ENCODE measurements at regions not wholly inside any gene's neighbourhood (a gene's known extent, or its start where the extent isn't known, plus 50 kb on each side); places are given as distances from the start of the nearest gene placed in this dataset.
"Not testable (repeated sequence)": the region's sequence is repeated elsewhere in the genome, so short reads cannot be mapped to it uniquely, and the experiment has no call there.

DNA sequence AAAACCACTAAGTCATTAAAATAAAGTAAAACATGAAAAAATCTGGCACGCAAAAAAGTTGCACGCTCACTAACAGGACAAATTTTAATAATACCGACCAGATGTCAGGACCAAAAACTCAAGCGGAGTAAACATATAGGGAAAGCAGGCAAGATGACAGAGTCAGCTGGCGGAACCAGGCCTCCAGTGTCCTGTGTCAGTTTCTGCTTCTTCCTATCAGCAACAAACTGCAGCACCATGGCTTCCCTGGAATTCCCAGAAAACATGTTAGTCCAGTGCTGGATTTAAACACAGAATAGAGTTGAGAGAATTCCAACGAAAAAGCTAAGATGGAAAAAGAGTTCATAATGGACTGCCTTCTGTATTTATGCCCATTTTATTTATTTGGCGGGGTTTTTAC, 169.1 kb upstream of the ARHGEF26 start:
- DNase-seq: no peak

- DNase-seq: no peak
Measured at GRCh38 chr3:153956613-153957012, 164.6 kb upstream of the ARHGEF26 start.

GRCh38 chr3:153957421-153957820, 163.8 kb upstream of the ARHGEF26 start:
- no peak for DNase-seq

GRCh38 chr3:153958635-153959595, 162.3 kb upstream of the ARHGEF26 start:
- DNase-seq: no peak

- no peak for DNase-seq
Measured at GRCh38 chr3:153960458-153961074, 160.6 kb upstream of the ARHGEF26 start.

DNA sequence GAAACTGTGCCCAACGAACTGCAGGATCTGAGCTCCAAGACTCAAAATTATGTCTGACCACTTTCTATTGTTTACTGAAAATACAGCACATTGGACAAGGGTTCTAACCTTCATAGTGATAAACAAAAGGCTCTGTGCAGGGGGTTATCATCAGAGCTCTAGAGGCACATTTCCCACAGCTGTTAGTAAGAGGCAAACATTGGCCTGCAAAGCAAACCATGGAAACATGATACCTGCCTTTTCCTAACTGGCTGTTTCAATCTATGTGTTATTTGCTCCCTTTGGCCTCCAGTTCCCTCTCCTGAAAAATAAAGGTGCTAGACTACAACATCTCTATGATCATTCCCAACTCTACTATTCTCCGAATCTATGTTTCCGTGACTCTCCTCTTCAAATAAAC, 159.7 kb upstream of the ARHGEF26 start:
- no peak for DNase-seq

GRCh38 chr3:153963012-153963411, 158.2 kb upstream of the ARHGEF26 start:
- DNase-seq: no peak

DNA sequence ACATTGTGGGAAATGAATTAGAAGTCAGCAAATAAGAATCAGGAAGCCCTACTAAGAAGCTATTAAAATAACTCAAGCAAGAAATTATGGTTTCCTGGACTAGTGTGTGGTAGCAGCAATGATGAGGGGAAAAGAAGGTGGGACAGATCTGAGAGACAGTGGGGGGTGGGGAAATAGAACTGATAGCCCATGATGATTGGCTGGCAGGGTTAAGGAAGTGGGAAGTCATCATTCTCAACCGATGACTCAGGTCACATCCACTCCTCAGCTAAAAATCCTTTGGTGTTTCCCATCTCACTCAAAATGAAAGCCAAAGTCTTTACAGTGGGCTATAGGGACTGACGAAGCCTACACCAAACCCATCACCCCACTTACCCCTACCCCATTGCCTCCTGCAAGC, 153.9 kb upstream of the ARHGEF26 start:
- DNase-seq: no peak

DNA sequence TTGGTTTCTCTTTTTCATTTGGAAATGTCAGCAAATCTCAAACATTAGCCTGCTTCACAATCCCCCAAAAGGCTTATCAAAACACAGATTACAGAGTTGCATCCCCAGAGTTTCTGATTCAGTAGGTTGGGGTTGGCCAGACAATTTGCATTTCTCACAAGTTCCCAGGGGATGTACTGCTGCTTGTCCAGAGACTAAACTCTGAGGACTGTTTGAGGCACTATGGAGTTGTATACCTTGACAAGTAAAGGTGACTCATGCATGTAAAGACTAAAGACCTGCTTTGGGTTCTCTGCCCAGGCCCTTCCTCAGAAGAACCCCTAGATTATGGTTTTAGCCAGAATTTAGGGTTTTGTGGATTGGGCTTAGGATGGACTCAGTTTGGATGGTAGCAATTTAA, 151.1 kb upstream of the ARHGEF26 start:
- no peak for DNase-seq

DNA sequence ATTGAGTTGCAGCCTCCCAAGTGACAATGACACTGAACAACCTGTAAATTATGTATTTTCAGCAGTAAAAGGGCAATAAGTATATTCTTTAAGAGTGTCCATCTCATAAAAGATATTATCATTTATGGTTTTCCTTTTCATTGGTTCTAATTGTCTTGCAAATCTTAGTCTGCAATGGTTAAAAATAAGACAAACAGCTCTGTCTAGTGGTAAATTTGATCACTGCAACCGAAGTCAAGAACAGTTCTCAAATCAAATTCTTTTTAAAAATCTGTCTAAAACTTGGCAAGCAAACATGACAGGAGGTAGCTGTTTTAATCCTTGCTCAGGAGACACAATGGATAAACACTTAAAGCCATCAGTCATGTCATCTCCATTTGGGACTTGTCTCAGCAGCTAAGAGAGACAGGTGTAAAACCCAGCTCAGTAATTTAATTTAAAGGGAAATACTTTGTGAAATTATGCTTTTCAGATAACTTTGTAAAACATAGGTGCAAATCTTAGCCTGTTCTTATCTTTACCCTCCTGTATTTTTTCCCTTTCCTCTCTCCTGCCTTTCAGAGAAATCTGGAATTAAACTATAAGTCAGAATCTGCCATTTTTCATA, 150.3 kb upstream of the ARHGEF26 start:
- peak; percentile 8 for DNase-seq

DNA sequence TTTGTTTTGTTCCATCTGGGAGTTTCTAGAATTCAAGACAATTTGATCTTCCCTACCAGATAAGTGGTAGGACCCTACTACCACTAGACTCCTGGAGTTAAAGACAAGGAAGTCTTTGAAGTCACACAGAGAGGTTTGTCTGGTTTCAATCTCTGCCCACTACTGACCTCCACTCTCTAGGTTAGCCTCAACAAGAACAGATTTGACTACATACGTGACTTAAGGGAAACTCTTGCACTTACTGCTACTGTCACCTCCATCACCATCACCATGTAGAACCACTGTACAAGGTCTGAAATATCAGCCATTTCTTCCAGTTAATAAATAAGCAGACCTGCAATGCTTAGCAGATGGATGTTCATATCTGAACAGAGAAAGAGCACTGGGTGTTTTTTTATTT, 148.3 kb upstream of the ARHGEF26 start:
- DNase-seq: no peak

DNA sequence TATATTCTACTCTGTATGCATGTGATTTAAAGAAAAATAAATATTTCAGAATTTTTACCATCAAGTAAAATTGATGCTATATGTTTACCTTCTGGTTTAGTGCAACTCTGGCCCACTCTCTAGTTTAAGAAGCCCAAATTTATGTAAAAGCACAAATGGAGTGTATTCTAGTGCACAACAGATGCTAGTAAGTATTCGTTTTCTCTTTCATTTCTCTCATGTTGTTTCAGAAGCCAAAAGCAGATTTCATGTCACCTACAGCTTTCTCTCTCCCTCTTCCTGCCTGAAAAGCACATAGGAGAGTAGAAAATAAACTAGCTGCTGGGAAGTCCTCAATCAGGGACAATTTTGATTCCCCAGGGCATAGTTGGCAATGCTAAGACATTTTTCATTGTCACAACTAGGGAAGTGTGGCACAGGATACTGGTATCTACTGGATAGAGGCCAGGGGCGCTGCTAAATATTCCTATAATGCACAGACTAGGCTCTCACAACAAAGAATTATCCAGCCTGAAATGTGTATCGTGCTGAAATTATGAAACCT, 147.4 kb upstream of the ARHGEF26 start:
- DNase-seq: no peak

DNA sequence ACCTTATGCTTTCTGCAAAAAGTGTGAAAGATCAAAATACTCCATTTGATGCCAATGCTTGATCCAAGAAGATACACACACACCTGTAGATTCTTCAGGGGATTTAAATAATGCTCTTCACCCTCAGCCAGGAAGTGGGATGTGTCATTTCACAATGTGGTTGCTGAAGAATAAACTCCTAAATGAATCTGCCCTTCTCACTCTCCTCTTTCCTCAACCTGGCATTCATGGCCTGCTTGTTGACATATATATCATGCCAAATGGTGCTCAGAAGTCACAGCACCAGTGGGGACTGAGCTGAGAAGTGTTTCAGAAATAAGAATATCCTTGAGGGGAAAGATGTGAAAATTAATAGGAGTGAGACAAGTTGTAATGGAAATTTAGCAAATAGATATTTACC, 146.6 kb upstream of the ARHGEF26 start:
- DNase-seq: no peak

DNA sequence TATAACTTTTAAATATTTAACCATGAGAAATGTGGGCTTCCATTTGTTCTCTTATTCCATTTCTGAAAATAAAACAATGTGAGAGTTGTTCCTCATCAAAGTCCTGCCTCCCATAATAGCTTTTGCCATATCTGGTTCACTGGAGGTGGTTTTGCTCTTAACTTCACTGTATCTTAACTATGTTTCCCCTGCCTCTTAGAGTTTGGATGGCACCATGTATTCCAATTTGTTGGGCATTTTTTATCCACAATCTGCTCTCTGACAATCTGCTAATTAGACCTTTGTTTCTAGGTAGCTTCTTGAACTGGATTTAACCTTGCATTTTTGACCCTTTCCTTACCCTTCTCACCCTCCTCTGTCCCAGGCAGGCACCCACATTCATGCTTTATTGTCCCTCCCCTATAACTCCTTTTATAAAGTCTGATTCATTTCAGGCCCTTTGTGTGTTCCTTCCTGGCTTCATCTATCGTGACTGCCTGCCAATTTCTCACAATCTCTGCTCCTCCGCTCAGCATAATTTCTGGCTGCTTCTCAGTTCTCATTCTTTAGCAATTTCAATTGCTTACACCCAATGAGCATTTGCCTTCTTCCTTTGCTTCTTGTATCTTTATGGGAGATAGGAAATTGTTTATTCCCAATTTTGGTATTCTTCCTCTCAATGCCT, 144.2 kb upstream of the ARHGEF26 start:
- no peak for DNase-seq

GRCh38 chr3:153978006-153978405, 143.2 kb upstream of the ARHGEF26 start:
- no peak for DNase-seq

GRCh38 chr3:153979418-153980251, 141.6 kb upstream of the ARHGEF26 start:
- DNase-seq: no peak

DNA sequence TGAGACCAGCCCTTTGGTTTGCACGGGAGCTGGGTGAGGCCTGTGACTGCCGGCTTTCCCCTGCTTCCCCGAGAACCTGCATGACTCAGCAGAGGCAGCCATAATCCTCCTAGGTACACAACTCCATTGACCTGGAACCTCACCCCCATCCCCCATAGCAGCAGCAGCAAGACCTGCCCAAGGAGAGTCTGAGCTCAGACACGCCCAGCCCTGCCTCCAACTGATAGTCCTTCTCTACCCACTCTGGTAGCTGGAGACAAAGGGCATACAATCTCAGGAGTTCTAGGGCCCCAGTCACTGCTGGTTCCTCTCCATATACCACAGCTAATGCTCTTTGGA, 141.0 kb upstream of the ARHGEF26 start:
- no peak for DNase-seq

GRCh38 chr3:153997364-153997763, 123.8 kb upstream of the ARHGEF26 start:
- DNase-seq: not testable (repeated sequence)

GRCh38 chr3:154003649-154004048, 117.5 kb upstream of the ARHGEF26 start:
- DNase-seq: no peak

GRCh38 chr3:154011036-154011435, 110.2 kb upstream of the ARHGEF26 start:
- DNase-seq: no peak

DNA sequence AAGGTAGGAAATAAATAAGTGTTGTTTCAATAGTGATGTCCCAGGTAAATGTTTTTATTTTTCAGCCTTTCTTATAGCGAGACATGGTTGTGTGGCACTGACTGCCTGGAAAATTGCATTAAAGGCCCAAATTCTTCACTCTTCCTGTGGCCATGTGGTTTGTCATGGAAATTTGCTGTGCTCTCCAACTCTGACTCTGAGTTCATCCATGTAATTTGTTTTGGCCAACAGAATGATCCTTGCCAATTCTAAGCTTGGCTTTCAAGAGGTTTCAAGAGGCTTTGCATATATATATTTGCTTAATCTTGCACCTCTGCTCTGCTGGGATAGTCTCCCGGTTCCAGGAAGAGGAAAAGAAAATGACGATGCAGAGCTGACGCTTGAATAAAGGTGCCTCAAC, 107.5 kb upstream of the ARHGEF26 start:
- no peak for DNase-seq

DNA sequence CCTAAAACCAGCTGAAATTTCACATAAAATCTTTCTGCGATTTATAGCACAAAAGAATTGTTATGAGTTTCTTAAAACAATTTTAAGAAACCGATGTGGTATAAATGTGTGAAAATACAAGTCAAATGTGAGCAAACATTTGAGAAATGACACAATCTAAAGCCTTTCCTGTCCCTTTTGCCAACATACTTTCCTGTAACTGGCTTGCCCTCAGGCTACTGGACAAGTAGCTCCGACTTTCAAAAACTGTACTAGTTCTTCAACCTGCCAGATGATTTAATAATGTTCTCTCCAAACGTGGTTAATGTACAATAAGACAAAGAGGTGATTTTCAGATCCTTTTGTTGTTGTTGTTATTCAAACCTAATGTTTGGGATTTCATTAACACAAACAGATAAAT, 105.9 kb upstream of the ARHGEF26 start:
- no peak for DNase-seq

Measured in kidney glomerular epithelial cell (primary cell).